Testis (tissue), 2 donors: ENCODE measurements at regions not wholly inside any gene's neighbourhood (a gene's known extent, or its start where the extent isn't known, plus 50 kb on each side); places are given as distances from the start of the nearest gene placed in this dataset.

Experiments used
- POLR2A ChIP-seq: fragments of 450-650 bp; IDR thresholded peaks from one replicate; pipeline ENCODE4 v1.6.1; 2017; ENCODE audit warnings: antibody characterized with exemption, mild to moderate bottlenecking, moderate library complexity
- TF ChIP-seq, protein P1 (sequence below), 3 experiments: fragments of 450-650 bp in 2 of 3; fragments of 200-600 bp in 1 of 3; sonication (generic) in 1 of 3; IDR thresholded peaks; one replicate each; pipeline ENCODE4 v1.5.1; 2016 to 2019; ENCODE audit warnings: antibody characterized with exemption in 3 of 3, mild to moderate bottlenecking in 2 of 3, moderate library complexity in 1 of 3

DNA sequence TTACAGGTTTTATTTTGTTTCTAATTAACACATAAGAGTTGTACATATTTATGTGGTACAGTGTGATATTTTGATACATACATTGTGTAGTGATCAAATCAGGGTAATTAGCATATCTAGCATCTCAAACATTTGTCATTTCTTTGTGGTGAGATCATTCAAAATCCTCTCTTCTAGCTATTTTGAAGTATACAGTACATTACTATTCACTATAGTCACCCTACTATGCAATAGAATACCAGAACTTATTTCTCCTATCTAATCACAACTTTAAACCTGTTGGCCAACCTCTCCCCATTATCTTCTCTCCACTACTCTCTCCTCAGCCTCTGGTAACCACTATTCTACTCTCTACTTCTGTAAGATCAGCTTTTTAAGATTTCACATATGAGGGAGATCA, 325.8 kb downstream of the CYP26B1 start:
- TF ChIP-seq, protein P1, sequence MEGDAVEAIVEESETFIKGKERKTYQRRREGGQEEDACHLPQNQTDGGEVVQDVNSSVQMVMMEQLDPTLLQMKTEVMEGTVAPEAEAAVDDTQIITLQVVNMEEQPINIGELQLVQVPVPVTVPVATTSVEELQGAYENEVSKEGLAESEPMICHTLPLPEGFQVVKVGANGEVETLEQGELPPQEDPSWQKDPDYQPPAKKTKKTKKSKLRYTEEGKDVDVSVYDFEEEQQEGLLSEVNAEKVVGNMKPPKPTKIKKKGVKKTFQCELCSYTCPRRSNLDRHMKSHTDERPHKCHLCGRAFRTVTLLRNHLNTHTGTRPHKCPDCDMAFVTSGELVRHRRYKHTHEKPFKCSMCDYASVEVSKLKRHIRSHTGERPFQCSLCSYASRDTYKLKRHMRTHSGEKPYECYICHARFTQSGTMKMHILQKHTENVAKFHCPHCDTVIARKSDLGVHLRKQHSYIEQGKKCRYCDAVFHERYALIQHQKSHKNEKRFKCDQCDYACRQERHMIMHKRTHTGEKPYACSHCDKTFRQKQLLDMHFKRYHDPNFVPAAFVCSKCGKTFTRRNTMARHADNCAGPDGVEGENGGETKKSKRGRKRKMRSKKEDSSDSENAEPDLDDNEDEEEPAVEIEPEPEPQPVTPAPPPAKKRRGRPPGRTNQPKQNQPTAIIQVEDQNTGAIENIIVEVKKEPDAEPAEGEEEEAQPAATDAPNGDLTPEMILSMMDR (IDR thresholded peaks at IDR 0.05): no peak
- no peak for TF ChIP-seq POLR2A
